ENCODE measurements at regions not wholly inside any gene's neighbourhood (a gene's known extent, or its start where the extent isn't known, plus 50 kb on each side); places are given as distances from the start of the nearest gene placed in this dataset.

- Histone ChIP-seq H4K20me1 (ENCODE audit: insufficient read depth, low read length) (no peaks in the 10 kb centered on the region), H3K9me2 (replicated peaks; ENCODE audit: insufficient read depth, low read length) (no peaks in the 10 kb centered on the region), H3K9me3 (replicated peaks; ENCODE audit: insufficient read depth, low read length) (no peaks in the 10 kb centered on the region), H3K9ac (ENCODE audit: low read length) (no peak overlapping the region), H3K79me2 (ENCODE audit: low read length) (no peaks in the 10 kb centered on the region), H3K4me1 (ENCODE audit: low read length) (no peaks in the 10 kb centered on the region), H2AFZ (ENCODE audit: low read length) (no peak overlapping the region), H3K4me2 (ENCODE audit: low read depth, low read length) (no peak overlapping the region), H3K36me3 (replicated peaks; ENCODE audit: insufficient read depth, low read length) (no peaks in the 10 kb centered on the region), H3K27ac (ENCODE audit: low read length) (no peak overlapping the region), H3K4me3 (ENCODE audit: low read length) (no peak overlapping the region), H3F3A (ENCODE audit: insufficient read depth, low read length) (no peaks in the 10 kb centered on the region), H3K27me3 (replicated peaks; ENCODE audit: insufficient read depth, low read length) (no peaks in the 10 kb centered on the region)
- TF ChIP-seq EZH2 (optimal IDR thresholded peaks at IDR 0.05; ENCODE audit: low read depth, low read length): no peak
- DNase-seq: no peak
These were observed 164.2 kb upstream of the ACTRT1 start for GRCh38 chrX:128216364-128216763.

GRCh38 chrX:128165884-128166408 is 113.7 kb upstream of the ACTRT1 start:
- Histone ChIP-seq H3K36me3 (replicated peaks; ENCODE audit: insufficient read depth, low read length) (no peaks in the 10 kb centered on the region), H3K4me2 (ENCODE audit: low read depth, low read length) (no peak overlapping the region), H3K4me3 (ENCODE audit: low read length) (no peak overlapping the region), H3F3A (ENCODE audit: insufficient read depth, low read length) (no peaks in the 10 kb centered on the region), H3K79me2 (ENCODE audit: low read length) (no peaks in the 10 kb centered on the region), H3K4me1 (ENCODE audit: low read length) (no peaks in the 10 kb centered on the region), H3K9me2 (replicated peaks; ENCODE audit: insufficient read depth, low read length) (no peaks in the 10 kb centered on the region), H3K9ac (ENCODE audit: low read length) (no peak overlapping the region), H3K27ac (ENCODE audit: low read length) (no peak overlapping the region), H4K20me1 (ENCODE audit: insufficient read depth, low read length) (no peaks in the 10 kb centered on the region), H2AFZ (ENCODE audit: low read length) (no peak overlapping the region), H3K9me3 (replicated peaks; ENCODE audit: insufficient read depth, low read length) (no peaks in the 10 kb centered on the region), H3K27me3 (replicated peaks; ENCODE audit: insufficient read depth, low read length) (no peaks in the 10 kb centered on the region)
- no peak for TF ChIP-seq CTCF (IDR thresholded peaks at IDR 0.05; ENCODE audit: low read length)
- TF ChIP-seq EZH2 (optimal IDR thresholded peaks at IDR 0.05; ENCODE audit: low read depth, low read length): no peak
- TF ChIP-seq EZH2phosphoT487 (IDR thresholded peaks at IDR 0.05; ENCODE audit: low read length): no peak
- no peak for DNase-seq

- Histone ChIP-seq H3K4me1 (ENCODE audit: low read length) (no peaks in the 10 kb centered on the region), H3K4me3 (ENCODE audit: low read length) (no peak overlapping the region), H3K9ac (ENCODE audit: low read length) (no peak overlapping the region), H3F3A (ENCODE audit: insufficient read depth, low read length) (no peaks in the 10 kb centered on the region), H3K79me2 (ENCODE audit: low read length) (no peaks in the 10 kb centered on the region), H3K9me3 (replicated peaks; ENCODE audit: insufficient read depth, low read length) (no peaks in the 10 kb centered on the region), H3K36me3 (replicated peaks; ENCODE audit: insufficient read depth, low read length) (no peaks in the 10 kb centered on the region), H4K20me1 (ENCODE audit: insufficient read depth, low read length) (no peaks in the 10 kb centered on the region), H2AFZ (ENCODE audit: low read length) (no peak overlapping the region), H3K27ac (ENCODE audit: low read length) (no peak overlapping the region), H3K9me2 (replicated peaks; ENCODE audit: insufficient read depth, low read length) (no peaks in the 10 kb centered on the region), H3K27me3 (replicated peaks; ENCODE audit: insufficient read depth, low read length) (no peaks in the 10 kb centered on the region), H3K4me2 (ENCODE audit: low read depth, low read length) (no peak overlapping the region)
- DNase-seq: no peak
- TF ChIP-seq EZH2 (optimal IDR thresholded peaks at IDR 0.05; ENCODE audit: low read depth, low read length) (no peak), CTCF (IDR thresholded peaks at IDR 0.05; ENCODE audit: low read length) (no peak), EZH2phosphoT487 (IDR thresholded peaks at IDR 0.05; ENCODE audit: low read length) (no peak)
These were observed 104.0 kb upstream of the ACTRT1 start for GRCh38 chrX:128156204-128156603.

- Histone ChIP-seq H3K9ac (ENCODE audit: low read length) (no peak overlapping the region), H3F3A (ENCODE audit: insufficient read depth, low read length) (no peaks in the 10 kb centered on the region)
- DNase-seq: no peak
These were observed 90.5 kb upstream of the ACTRT1 start for GRCh38 chrX:128142745-128143144.

More at GRCh38 chrX:128142745-128143144, 90.5 kb upstream of the ACTRT1 start:
- no peaks in the 10 kb centered on the region for H3K27me3 ChIP-seq (replicated peaks; ENCODE audit: insufficient read depth, low read length)
- H3K4me1 ChIP-seq (ENCODE audit: low read length): no peaks in the 10 kb centered on the region
- H3K4me2 ChIP-seq (ENCODE audit: low read depth, low read length): no peak overlapping the region
- H3K4me3 ChIP-seq (ENCODE audit: low read length): no peak overlapping the region
- no peaks in the 10 kb centered on the region for H4K20me1 ChIP-seq (ENCODE audit: insufficient read depth, low read length)
- H3K27ac ChIP-seq (ENCODE audit: low read length): no peak overlapping the region
- H3K79me2 ChIP-seq (ENCODE audit: low read length): no peaks in the 10 kb centered on the region
- TF ChIP-seq EZH2 (optimal IDR thresholded peaks at IDR 0.05; ENCODE audit: low read depth, low read length) (no peak), EZH2phosphoT487 (IDR thresholded peaks at IDR 0.05; ENCODE audit: low read length) (no peak), CTCF (IDR thresholded peaks at IDR 0.05; ENCODE audit: low read length) (no peak)
- H3K9me2 ChIP-seq (replicated peaks; ENCODE audit: insufficient read depth, low read length): no peaks in the 10 kb centered on the region
- H2AFZ ChIP-seq (ENCODE audit: low read length): no peak overlapping the region
- no peaks in the 10 kb centered on the region for H3K36me3 ChIP-seq (replicated peaks; ENCODE audit: insufficient read depth, low read length)
- no peaks in the 10 kb centered on the region for H3K9me3 ChIP-seq (replicated peaks; ENCODE audit: insufficient read depth, low read length)
